Thyroid gland (tissue), 4 donors: ENCODE measurements at regions not wholly inside any gene's neighbourhood (a gene's known extent, or its start where the extent isn't known, plus 50 kb on each side); places are given as distances from the start of the nearest gene placed in this dataset.

Experiments
- DNase-seq, 2 donors: peaks; one replicate each; pipeline ENCODE4 v3.0.0-alpha.2; 2019
- H3K27ac ChIP-seq, 3 donors: fragments of 200-600 bp; sonication (generic); 1 replicate in 2 of 3; 2 replicates in 1 of 3; pipeline ENCODE4 v1.5.1; 2016 to 2019; ENCODE audit warnings: mild to moderate bottlenecking in 1 of 3, moderate library complexity in 1 of 3
- H3K27me3 ChIP-seq: fragments of 200-600 bp; sonication (generic); one replicate; pipeline ENCODE4 v1.5.1; 2019
- H3K36me3 ChIP-seq, 2 donors: fragments of 200-600 bp; sonication (generic); one replicate each; pipeline ENCODE4 v1.5.1; 2016 to 2019
- H3K4me1 ChIP-seq, 2 donors: fragments of 200-600 bp; sonication (generic); one replicate each; pipeline ENCODE4 v1.5.1; 2017 to 2019
- H3K4me3 ChIP-seq, 3 donors: fragments of 200-600 bp; sonication (generic); replicated peaks in 1 of 3; 1 replicate in 2 of 3; 2 replicates in 1 of 3; pipeline ENCODE4 v1.5.1; 2016; ENCODE audit warnings: mild to moderate bottlenecking in 1 of 3
- H3K9me3 ChIP-seq: fragments of 200-600 bp; sonication (generic); one replicate; pipeline ENCODE4 v1.5.1; 2017
- CTCF ChIP-seq, 6 experiments: fragments of 200-600 bp in 3 of 6; fragments of 450-650 bp in 3 of 6; sonication (generic) in 3 of 6; IDR thresholded peaks; one replicate each; pipeline ENCODE4 v1.5.1; 2016 to 2019; ENCODE audit warnings: antibody characterized with exemption in 6 of 6, mild to moderate bottlenecking in 2 of 6, inconsistent platforms in 1 of 6, moderate library complexity in 1 of 6
- POLR2A ChIP-seq, 2 donors: fragments of 450-650 bp; IDR thresholded peaks; one replicate each; pipeline ENCODE4 v1.6.1; 2017; ENCODE audit warnings: antibody characterized with exemption in 2 of 2, mild to moderate bottlenecking in 2 of 2, moderate library complexity in 1 of 2
- WGBS, 2 donors: methylation state at CpG; one replicate each; pipeline ENCODE4 v1.1.5; 2017; 5-methylcytosine and 5-hydroxymethylcytosine counted together
- intact Hi-C: fragments of 100-400 bp; cut with DNase I; formaldehyde crosslinking; loops from one replicate; pipeline ENCODE4 v1.15.1; 2023

- Histone ChIP-seq H3K36me3 (no peaks in the 10 kb centered on the region), H3K4me1 (no peaks in the 10 kb centered on the region), H3K4me3 (no peak overlapping the region), H3K27ac (no peak overlapping the region), H3K9me3 (no peaks in the 10 kb centered on the region), H3K27me3 (no peaks in the 10 kb centered on the region)
- 87 to 91% methylated on average over 6 of the region's 6 CpGs for WGBS, 2 donors
- DNase-seq: no peak
- intact Hi-C loops: no loop called here
- no peak for TF ChIP-seq POLR2A (IDR thresholded peaks at IDR 0.05)
- no peak for TF ChIP-seq CTCF (IDR thresholded peaks at IDR 0.05)
Measured at GRCh38 chr1:239742416-239743109, 349.1 kb upstream of the FMN2 start.

GRCh38 chr1:239744851-239745250 lies 346.8 kb upstream of the FMN2 start:
- 69 to 74% methylated on average over 3 of the region's 3 CpGs for WGBS, 2 donors

GRCh38 chr1:239755107-239755912 lies 336.4 kb upstream of the FMN2 start:
- H3K4me3 ChIP-seq: no peak overlapping the region
- 80 to 87% methylated on average over 2 of the region's 2 CpGs for WGBS, 2 donors
- no peak for DNase-seq
- no peaks in the 10 kb centered on the region for H3K27me3 ChIP-seq
- no peaks in the 10 kb centered on the region for H3K9me3 ChIP-seq
- no peaks in the 10 kb centered on the region for H3K4me1 ChIP-seq
- TF ChIP-seq CTCF (IDR thresholded peaks at IDR 0.05): no peak
- TF ChIP-seq POLR2A (IDR thresholded peaks at IDR 0.05): no peak
- intact Hi-C loops: no loop called here
- H3K36me3 ChIP-seq: no peaks in the 10 kb centered on the region
- no peak overlapping the region for H3K27ac ChIP-seq

More at GRCh38 chr1:239744851-239745250, 346.8 kb upstream of the FMN2 start:
- no peaks in the 10 kb centered on the region for H3K4me1 ChIP-seq
- intact Hi-C loops: no loop called here
- no peak for DNase-seq
- H3K27ac ChIP-seq: no peak overlapping the region
- no peaks in the 10 kb centered on the region for H3K27me3 ChIP-seq
- H3K9me3 ChIP-seq: no peaks in the 10 kb centered on the region
- TF ChIP-seq POLR2A (IDR thresholded peaks at IDR 0.05): no peak
- no peak for TF ChIP-seq CTCF (IDR thresholded peaks at IDR 0.05)
- H3K36me3 ChIP-seq: no peaks in the 10 kb centered on the region
- H3K4me3 ChIP-seq: no peak overlapping the region

GRCh38 chr1:239757716-239758115 lies 334.0 kb upstream of the FMN2 start:
- TF ChIP-seq POLR2A (IDR thresholded peaks at IDR 0.05): no peak
- TF ChIP-seq CTCF (IDR thresholded peaks at IDR 0.05): no peak
- intact Hi-C loops: no loop called here
- no peak for DNase-seq
- no peak overlapping the region for H3K4me3 ChIP-seq
- no peaks in the 10 kb centered on the region for H3K9me3 ChIP-seq
- 78 to 80% methylated on average over 2 of the region's 2 CpGs for WGBS, 2 donors
- no peak overlapping the region for H3K27ac ChIP-seq
- no peaks in the 10 kb centered on the region for H3K27me3 ChIP-seq
- no peaks in the 10 kb centered on the region for H3K36me3 ChIP-seq
- no peaks in the 10 kb centered on the region for H3K4me1 ChIP-seq

GRCh38 chr1:239758756-239759155 lies 332.9 kb upstream of the FMN2 start:
- TF ChIP-seq POLR2A (IDR thresholded peaks at IDR 0.05) (no peak), CTCF (IDR thresholded peaks at IDR 0.05) (no peak)
- Histone ChIP-seq H3K27ac (no peak overlapping the region), H3K9me3 (no peaks in the 10 kb centered on the region), H3K36me3 (no peaks in the 10 kb centered on the region), H3K27me3 (no peaks in the 10 kb centered on the region), H3K4me1 (no peaks in the 10 kb centered on the region), H3K4me3 (no peak overlapping the region)
- intact Hi-C loops: no loop called here
- DNase-seq: no peak
- WGBS, 2 donors: 95 to 97% methylated on average over 3 of the region's 3 CpGs
